Pancreas (tissue), 10 donors: ENCODE measurements at regions not wholly inside any gene's neighbourhood (a gene's known extent, or its start where the extent isn't known, plus 50 kb on each side); places are given as distances from the start of the nearest gene placed in this dataset.

Experiments used
- ATAC-seq, 4 donors: fragments of 200-7000 bp; cut with Tn5 transposase; one replicate each; pipeline versions ENCODE4 v1.8.0 to v1.9.1; 2020; ENCODE audit warnings: mild to moderate bottlenecking in 4 of 4, moderate library complexity in 4 of 4
- DNase-seq, 6 donors: peaks; one replicate each; pipeline ENCODE4 v3.0.0-alpha.2; 2020
- FAIRE-seq: peaks from 2 replicates; lab custom pipeline; 2012; peaks lifted over from hg19 to GRCh38; lab: Jason Lieb, UNC
- H3K27ac ChIP-seq, 4 donors: fragments of 200-600 bp; sonication (generic); 1 replicate in 3 of 4; 2 replicates in 1 of 4; pipeline versions ENCODE4 v1.5.0 to v1.8.0; 2020
- H3K27me3 ChIP-seq, 4 donors: fragments of 200-600 bp; one replicate each; pipeline ENCODE4 v1.8.0; 2021
- H3K36me3 ChIP-seq, 3 donors: fragments of 200-600 bp; sonication (generic) in 1 of 3; one replicate each; pipeline versions ENCODE4 v1.5.0 to v1.8.0; 2020 to 2021
- H3K4me1 ChIP-seq, 3 donors: fragments of 200-600 bp; one replicate each; pipeline ENCODE4 v1.8.0; 2021
- H3K4me3 ChIP-seq, 4 donors: fragments of 200-600 bp; sonication (generic) in 2 of 4; one replicate each; pipeline versions ENCODE4 v1.5.0 to v1.8.0; 2020 to 2021
- H3K9me3 ChIP-seq, 4 donors: fragments of 200-600 bp; one replicate each; pipeline ENCODE4 v1.8.0; 2021
- CTCF ChIP-seq, 4 donors: fragments of 200-600 bp; sonication (generic) in 3 of 4; IDR thresholded peaks; one replicate each; pipeline versions ENCODE4 v1.5.0 to v1.8.0; 2021; ENCODE audit warnings: antibody characterized with exemption in 4 of 4
- WGBS, 2 donors: extraction: QIAGEN DNeasy Blood & Tissue Kit; methylation state at CpG; one replicate each; pipeline ENCODE4 v1.1.7; 2013; 5-methylcytosine and 5-hydroxymethylcytosine counted together
- intact Hi-C, 3 donors: fragments of 100-400 bp; cut with DNase I; formaldehyde crosslinking; loops; one replicate each; pipeline versions ENCODE4 v1.11.1 to v1.14.2; 2022
- donor health status: healthy with polysubstance abuse.
- donor health status: DM: no; HTN: no; CAD: no; lungs with moderate emphysema.
- donor health status: DM: no; HTN: no; CAD: no.
- donor health status: control.
- donor health status: control.
- donor health status: Bipolar disorder and iron deficiency.
- donor health status: DM: yes; HTN: yes; CAD: no.
- donor health status: DM: no; HTN: no; CAD: no.
- donor health status: DM: no; HTN: no; CAD: no.
- donor health status: DM: yes; HTN: yes; CAD: no.

DNA sequence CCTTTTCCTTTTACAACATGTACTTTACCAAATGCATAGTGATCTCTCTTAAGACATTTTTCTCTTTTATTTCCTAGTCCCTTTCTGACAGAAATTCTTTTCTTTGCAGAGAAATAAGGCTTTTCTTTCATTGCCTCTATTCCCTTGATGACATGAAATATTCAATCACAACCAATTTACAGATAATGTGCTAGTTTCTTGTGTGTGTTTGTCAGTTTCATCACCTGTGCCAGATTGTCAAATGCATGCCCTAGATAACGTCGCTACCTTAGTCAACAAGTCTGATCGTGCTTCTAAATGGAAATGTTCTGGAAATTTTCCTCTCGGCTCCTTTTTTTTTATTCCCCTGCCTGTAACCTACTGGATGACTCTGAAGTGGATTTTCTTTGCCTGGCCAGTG lies 478.1 kb downstream of the KLF5 start:
- Histone ChIP-seq H3K27me3 (no peaks in the 10 kb centered on the region), H3K27ac (no peak overlapping the region), H3K9me3 (no peaks in the 10 kb centered on the region), H3K4me1 (no peaks in the 10 kb centered on the region), H3K36me3 (no peaks in the 10 kb centered on the region), H3K4me3 (no peak overlapping the region)
- 22 to 26% methylated on average over 4 of the region's 4 CpGs for WGBS, 2 donors
- no peak for TF ChIP-seq CTCF (IDR thresholded peaks at IDR 0.05)
- FAIRE-seq = no peak
- intact Hi-C loops = no loop called here
- no peak for ATAC-seq
- DNase-seq = no peak

DNA sequence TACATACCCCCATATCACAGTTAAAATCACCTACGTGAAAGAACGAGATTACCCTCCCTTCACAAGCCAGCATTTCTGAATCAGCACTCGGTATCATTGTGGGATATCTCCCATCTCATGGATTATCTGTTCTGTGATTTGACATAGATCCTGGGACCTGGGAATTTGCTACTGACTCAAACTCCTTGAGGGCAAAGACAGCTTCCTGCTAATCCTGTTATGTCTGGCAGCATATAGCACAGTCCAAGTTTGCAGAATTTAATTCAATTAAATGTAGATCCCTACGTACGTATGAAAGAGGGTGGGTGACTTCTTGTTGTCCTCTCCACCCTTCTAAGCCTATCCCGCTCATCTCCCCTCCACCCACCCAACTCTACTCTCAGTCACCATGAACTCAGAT lies 476.5 kb downstream of the KLF5 start:
- 80 to 88% methylated on average over 6 of the region's 6 CpGs for WGBS, 2 donors
- ATAC-seq (no peak), FAIRE-seq (no peak)

GRCh38 chr13:73532987-73533510 lies 474.2 kb downstream of the KLF5 start:
- Histone ChIP-seq H3K36me3 (no peaks in the 10 kb centered on the region), H3K27ac (no peak overlapping the region)

More for the DNA sequence above, 476.5 kb downstream of the KLF5 start:
- no peaks in the 10 kb centered on the region for H3K36me3 ChIP-seq
- H3K27me3 ChIP-seq = no peaks in the 10 kb centered on the region
- DNase-seq = no peak
- intact Hi-C loops = no loop called here
- H3K9me3 ChIP-seq = no peaks in the 10 kb centered on the region
- no peak overlapping the region for H3K27ac ChIP-seq
- H3K4me3 ChIP-seq = no peak overlapping the region
- H3K4me1 ChIP-seq = no peaks in the 10 kb centered on the region
- TF ChIP-seq CTCF (IDR thresholded peaks at IDR 0.05) = no peak

DNA sequence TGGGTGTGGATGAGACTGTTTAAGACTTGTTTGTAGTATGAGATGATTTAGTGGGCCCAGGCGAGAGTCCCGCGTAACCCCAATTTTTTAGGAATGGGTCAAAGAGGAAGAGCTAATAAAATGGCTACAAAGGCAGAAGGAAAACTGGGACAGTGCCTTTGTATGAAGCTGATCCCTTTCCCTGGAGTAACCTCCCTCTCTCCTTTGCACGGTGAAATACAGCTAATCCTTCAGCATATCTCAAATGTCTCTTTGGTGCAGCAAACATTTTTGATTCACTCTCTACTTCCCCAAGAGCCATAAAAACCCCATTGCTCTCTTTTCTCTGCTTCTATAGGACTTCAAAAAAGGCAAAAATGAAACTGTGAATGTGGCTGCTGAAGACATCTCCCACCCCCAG lies 473.8 kb downstream of the KLF5 start:
- H3K4me1 ChIP-seq = no peaks in the 10 kb centered on the region
- no peak for TF ChIP-seq CTCF (IDR thresholded peaks at IDR 0.05)
- FAIRE-seq = no peak
- DNase-seq = no peak
- no peak overlapping the region for H3K27ac ChIP-seq
- H3K4me3 ChIP-seq = no peak overlapping the region
- WGBS, 2 donors = 96% methylated on average over 4 of the region's 4 CpGs
- H3K9me3 ChIP-seq = no peaks in the 10 kb centered on the region
- intact Hi-C loops = no loop called here
- no peak for ATAC-seq
- H3K27me3 ChIP-seq = no peaks in the 10 kb centered on the region
- no peaks in the 10 kb centered on the region for H3K36me3 ChIP-seq

More at GRCh38 chr13:73532987-73533510, 474.2 kb downstream of the KLF5 start:
- Histone ChIP-seq H3K4me3 (no peak overlapping the region), H3K27me3 (no peaks in the 10 kb centered on the region), H3K4me1 (no peaks in the 10 kb centered on the region), H3K9me3 (no peaks in the 10 kb centered on the region)
- DNase-seq (no peak), ATAC-seq (no peak), FAIRE-seq (no peak)
- intact Hi-C loops = no loop called here
- TF ChIP-seq CTCF (IDR thresholded peaks at IDR 0.05) = no peak
- 74 to 78% methylated on average over 2 of the region's 2 CpGs for WGBS, 2 donors

GRCh38 chr13:73531014-73531413 lies 472.2 kb downstream of the KLF5 start:
- WGBS, 2 donors = 85 to 87% methylated on average over 9 of the region's 9 CpGs
- DNase-seq = no peak
- ATAC-seq = no peak
- TF ChIP-seq CTCF (IDR thresholded peaks at IDR 0.05) = no peak
- no peaks in the 10 kb centered on the region for H3K4me1 ChIP-seq
- no peak overlapping the region for H3K4me3 ChIP-seq
- H3K27ac ChIP-seq = no peak overlapping the region
- no peak for FAIRE-seq
- no peaks in the 10 kb centered on the region for H3K9me3 ChIP-seq
- intact Hi-C loops = no loop called here
- no peaks in the 10 kb centered on the region for H3K36me3 ChIP-seq
- no peaks in the 10 kb centered on the region for H3K27me3 ChIP-seq
